ENCODE measurements at regions not wholly inside any gene's neighbourhood (a gene's known extent, or its start where the extent isn't known, plus 50 kb on each side); places are given as distances from the start of the nearest gene placed in this dataset.
A peak's percentile ranks its signal among the peaks of the same experiment; 100 is the strongest.

GRCh38 chr18:24934258-24934932, 417.6 kb downstream of the ZNF521 start:
- H3K27me3 ChIP-seq: no peaks in the 10 kb centered on the region
- no peak overlapping the region for H3K4me3 ChIP-seq

GRCh38 chr18:24935008-24935407, 417.0 kb downstream of the ZNF521 start:
- H3K27me3 ChIP-seq: no peaks in the 10 kb centered on the region
- no peak overlapping the region for H3K4me3 ChIP-seq
- H3K36me3 ChIP-seq: no peaks in the 10 kb centered on the region
- no peaks in the 10 kb centered on the region for H3K9me3 ChIP-seq
- DNase-seq: no peak

More at GRCh38 chr18:24934258-24934932, 417.6 kb downstream of the ZNF521 start:
- Histone ChIP-seq H3K9me3 (no peaks in the 10 kb centered on the region), H3K36me3 (no peaks in the 10 kb centered on the region)
- DNase-seq: no peak

DNA sequence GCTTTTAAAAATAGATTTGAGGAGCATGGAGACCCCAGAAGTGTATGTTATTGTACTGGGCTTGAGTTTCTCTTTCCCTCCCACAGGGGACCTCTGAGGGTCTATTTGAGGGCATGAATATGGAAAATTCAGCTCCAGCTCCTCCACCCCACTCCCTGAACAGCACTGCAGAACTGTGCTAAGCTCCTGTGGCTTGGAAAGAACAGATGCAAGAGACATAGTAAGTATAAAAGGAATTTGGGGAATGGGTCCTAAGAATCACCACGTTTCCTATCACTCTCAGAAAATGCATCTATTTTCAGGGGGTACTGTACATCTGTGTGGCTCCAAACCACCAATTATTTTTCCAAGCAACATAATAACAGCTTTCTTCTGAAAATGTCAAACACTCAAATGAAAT, 416.1 kb downstream of the ZNF521 start:
- H3K27me3 ChIP-seq: no peaks in the 10 kb centered on the region
- no peak for DNase-seq
- no peaks in the 10 kb centered on the region for H3K9me3 ChIP-seq
- no peaks in the 10 kb centered on the region for H3K36me3 ChIP-seq
- no peak overlapping the region for H3K4me3 ChIP-seq

- H3K27me3 ChIP-seq: no peaks in the 10 kb centered on the region
Measured at GRCh38 chr18:24936691-24937090, 415.3 kb downstream of the ZNF521 start.

DNA sequence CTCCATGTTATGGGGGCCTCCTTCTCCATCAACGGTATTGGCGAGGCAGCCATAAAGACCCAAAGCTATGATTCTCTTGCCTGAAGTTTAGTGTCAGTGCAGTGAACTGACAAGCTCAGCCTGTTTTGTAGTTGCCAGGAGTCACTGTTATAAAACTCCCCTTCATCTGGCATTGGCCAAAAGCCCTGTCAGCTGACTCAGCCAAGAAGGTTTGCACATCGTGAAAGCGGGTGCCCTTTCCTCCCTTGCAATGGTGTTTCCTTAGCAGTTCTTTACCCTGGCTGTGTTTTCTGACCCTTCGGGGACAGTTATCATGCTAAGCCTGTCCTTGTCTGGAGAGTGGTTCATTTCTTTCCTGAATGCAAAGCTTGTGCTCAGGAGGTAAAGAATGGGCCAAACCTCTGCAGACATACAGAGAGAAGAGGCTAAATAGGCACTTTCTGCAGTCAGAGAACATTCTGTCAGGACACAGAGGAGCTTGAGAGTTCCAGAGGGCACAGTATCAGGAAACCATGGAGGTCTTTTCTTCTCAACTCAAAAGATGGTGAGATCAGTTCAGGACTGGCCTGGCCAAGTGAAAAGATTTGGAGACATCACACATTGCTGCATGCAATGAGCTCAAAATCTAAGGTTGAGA, 414.2 kb downstream of the ZNF521 start:
- Histone ChIP-seq H3K4me3 (no peak overlapping the region), H3K36me3 (no peaks in the 10 kb centered on the region), H3K27me3 (no peaks in the 10 kb centered on the region), H3K9me3 (no peaks in the 10 kb centered on the region)
- DNase-seq: no peak

More at GRCh38 chr18:24936691-24937090, 415.3 kb downstream of the ZNF521 start:
- no peak for DNase-seq
- Histone ChIP-seq H3K4me3 (no peak overlapping the region), H3K9me3 (no peaks in the 10 kb centered on the region), H3K36me3 (no peaks in the 10 kb centered on the region)

- DNase-seq: no peak
- Histone ChIP-seq H3K36me3 (no peaks in the 10 kb centered on the region), H3K9me3 (no peaks in the 10 kb centered on the region), H3K4me3 (no peak overlapping the region), H3K27me3 (no peaks in the 10 kb centered on the region)
Measured at GRCh38 chr18:24940416-24940815, 411.6 kb downstream of the ZNF521 start.

- Histone ChIP-seq H3K4me3 (no peak overlapping the region), H3K9me3 (no peaks in the 10 kb centered on the region), H3K36me3 (no peaks in the 10 kb centered on the region), H3K27me3 (no peaks in the 10 kb centered on the region)
- DNase-seq: no peak
Measured at GRCh38 chr18:24941174-24941951, 410.6 kb downstream of the ZNF521 start.

GRCh38 chr18:24942144-24942543, 409.8 kb downstream of the ZNF521 start:
- no peak for DNase-seq
- Histone ChIP-seq H3K36me3 (no peaks in the 10 kb centered on the region), H3K27me3 (no peaks in the 10 kb centered on the region), H3K4me3 (no peak overlapping the region), H3K9me3 (no peaks in the 10 kb centered on the region)

DNA sequence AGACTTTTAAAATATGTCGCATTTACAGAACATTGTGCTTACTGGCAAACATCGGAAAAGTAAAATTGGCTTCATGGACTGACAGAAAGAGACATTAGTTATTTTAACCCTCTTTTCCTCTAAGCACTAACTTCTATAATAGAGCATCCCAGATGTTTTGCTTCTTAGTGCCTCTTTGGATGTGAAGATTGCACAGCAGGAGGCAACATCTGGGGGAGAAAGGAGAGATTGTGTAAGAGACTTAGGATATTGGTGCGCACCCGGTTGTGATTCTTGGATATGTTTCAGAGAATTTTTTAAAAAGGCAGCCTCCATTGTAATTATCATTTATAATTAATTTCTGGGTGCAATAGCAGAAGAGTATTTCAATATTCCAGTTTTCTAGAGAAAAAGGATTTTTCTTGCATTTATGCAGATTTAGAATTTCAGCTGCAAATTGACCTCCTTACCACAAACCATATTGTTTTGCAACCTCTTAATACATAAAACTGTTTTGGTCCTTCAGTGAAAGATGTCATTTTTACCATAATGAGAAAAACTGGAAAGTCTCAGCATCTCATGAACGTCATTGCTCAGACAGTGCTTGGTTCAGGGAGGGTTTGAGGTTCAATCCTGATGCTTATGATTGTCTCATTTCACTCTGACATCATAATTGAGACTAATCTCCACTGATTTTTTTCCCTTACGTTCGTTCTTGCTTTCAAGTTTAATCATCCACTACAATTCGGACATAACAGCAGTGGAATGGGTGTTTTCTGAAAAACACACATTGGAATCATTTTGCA, 404.3 kb downstream of the ZNF521 start:
- Histone ChIP-seq H3K4me3 (no peak overlapping the region), H3K27me3 (no peaks in the 10 kb centered on the region), H3K9me3 (no peaks in the 10 kb centered on the region), H3K36me3 (no peaks in the 10 kb centered on the region)
- no peak for DNase-seq

DNA sequence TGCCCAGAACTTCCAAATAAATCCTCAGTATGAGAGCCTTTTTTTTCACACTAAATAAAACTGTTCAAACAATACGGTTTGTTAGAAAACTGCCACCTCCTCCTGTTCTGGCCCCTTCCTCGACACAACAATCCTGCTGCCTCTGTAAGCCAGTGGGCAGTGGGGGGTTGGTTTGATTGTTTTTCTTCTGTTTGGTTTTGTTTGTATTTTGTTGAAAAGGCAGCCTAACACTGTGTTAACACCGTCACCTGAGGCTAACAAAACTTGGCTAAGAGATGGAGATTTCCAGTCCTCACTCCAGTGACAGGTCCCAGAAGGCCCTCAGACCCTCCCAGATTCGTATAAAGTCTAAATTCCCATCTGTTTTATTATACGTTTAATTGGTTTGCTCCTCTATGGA, 402.1 kb downstream of the ZNF521 start:
- Histone ChIP-seq H3K27me3 (no peaks in the 10 kb centered on the region), H3K4me3 (no peak overlapping the region), H3K9me3 (no peaks in the 10 kb centered on the region), H3K36me3 (no peaks in the 10 kb centered on the region)
- no peak for DNase-seq

- Histone ChIP-seq H3K9me3 (no peaks in the 10 kb centered on the region), H3K36me3 (no peaks in the 10 kb centered on the region), H3K27me3 (no peaks in the 10 kb centered on the region), H3K4me3 (no peak overlapping the region)
- DNase-seq: no peak
Measured at GRCh38 chr18:24954341-24954740, 397.6 kb downstream of the ZNF521 start.

GRCh38 chr18:24958001-24958400, 394.0 kb downstream of the ZNF521 start:
- H3K4me3 ChIP-seq: no peak overlapping the region
- DNase-seq: no peak
- H3K9me3 ChIP-seq: no peaks in the 10 kb centered on the region
- no peaks in the 10 kb centered on the region for H3K36me3 ChIP-seq
- no peaks in the 10 kb centered on the region for H3K27me3 ChIP-seq

DNA sequence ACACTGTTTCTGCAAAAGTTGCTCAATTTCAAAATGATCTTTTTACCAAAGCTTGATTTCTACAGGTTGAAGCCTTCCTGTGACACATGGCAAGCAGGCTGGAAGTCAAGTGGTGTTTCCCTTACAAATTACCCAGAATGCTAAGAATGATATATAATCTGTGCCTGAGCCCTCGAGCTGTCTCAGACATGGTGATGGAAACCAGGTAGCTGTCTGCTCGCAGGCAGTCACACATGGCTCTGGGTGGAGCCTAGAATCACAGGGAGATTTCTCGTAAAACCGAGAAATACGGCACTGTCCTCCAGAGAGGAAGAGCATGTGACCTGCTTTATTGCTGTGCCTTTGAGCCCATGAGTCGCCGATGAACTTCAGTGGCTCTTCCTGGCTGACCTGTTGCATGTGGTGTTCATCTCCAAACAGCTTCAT, 392.9 kb downstream of the ZNF521 start:
- H3K36me3 ChIP-seq: no peaks in the 10 kb centered on the region
- DNase-seq: no peak
- no peak overlapping the region for H3K4me3 ChIP-seq
- H3K27me3 ChIP-seq: no peaks in the 10 kb centered on the region
- no peaks in the 10 kb centered on the region for H3K9me3 ChIP-seq

GRCh38 chr18:24964216-24964615, 387.8 kb downstream of the ZNF521 start:
- peak; percentile 17 for DNase-seq
- Histone ChIP-seq H3K36me3 (no peaks in the 10 kb centered on the region), H3K27me3 (no peaks in the 10 kb centered on the region), H3K4me3 (no peak overlapping the region), H3K9me3 (no peaks in the 10 kb centered on the region)

DNA sequence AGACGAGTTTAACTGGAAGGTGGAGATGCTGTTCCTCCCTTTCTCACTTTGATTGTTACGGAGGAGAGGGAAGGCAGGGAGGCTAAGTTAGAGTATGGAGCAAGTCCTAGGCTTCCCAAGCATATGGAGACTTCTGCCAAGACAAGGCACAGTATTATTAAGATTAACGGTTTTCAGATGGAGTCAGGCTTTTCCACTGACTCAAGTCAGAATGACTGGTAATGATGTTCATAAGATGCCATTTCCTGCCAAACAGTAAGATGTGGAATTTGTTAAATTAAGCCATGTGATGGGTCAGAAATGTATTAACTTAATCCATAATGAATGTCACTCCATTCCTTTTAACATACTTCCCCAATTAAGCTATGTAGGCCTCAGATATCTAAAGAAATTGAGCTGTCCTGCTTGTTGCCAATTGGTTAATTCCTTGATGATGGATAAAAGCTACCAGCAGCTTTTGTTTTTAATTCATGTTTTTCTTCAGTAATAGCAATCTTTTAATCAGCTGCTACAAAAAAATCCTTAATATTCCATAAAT, 383.7 kb downstream of the ZNF521 start:
- no peaks in the 10 kb centered on the region for H3K27me3 ChIP-seq
- no peaks in the 10 kb centered on the region for H3K36me3 ChIP-seq
- no peak overlapping the region for H3K4me3 ChIP-seq
- no peaks in the 10 kb centered on the region for H3K9me3 ChIP-seq
- no peak for DNase-seq

DNA sequence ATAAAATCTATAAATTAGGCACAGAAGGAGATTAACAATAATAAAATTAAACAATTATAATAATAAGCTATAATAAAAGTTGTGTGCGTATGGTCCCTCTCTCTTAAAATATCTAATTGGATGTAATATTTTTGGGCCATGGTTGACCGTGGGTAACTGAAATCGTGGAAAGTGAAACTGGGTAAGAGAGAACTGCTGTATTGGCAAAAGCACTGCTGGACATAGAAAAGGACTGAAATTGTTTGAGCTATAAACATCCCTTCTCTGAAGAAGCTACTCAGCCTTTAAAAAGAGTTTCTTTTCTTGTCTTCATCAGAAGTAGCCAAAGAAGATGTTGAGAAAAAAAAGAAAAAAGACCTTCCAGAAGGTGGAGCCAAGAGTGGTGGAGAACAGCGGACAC, 379.4 kb downstream of the ZNF521 start:
- no peak for DNase-seq
- no peaks in the 10 kb centered on the region for H3K9me3 ChIP-seq
- H3K36me3 ChIP-seq: no peaks in the 10 kb centered on the region
- H3K27me3 ChIP-seq: no peaks in the 10 kb centered on the region
- no peak overlapping the region for H3K4me3 ChIP-seq

DNA sequence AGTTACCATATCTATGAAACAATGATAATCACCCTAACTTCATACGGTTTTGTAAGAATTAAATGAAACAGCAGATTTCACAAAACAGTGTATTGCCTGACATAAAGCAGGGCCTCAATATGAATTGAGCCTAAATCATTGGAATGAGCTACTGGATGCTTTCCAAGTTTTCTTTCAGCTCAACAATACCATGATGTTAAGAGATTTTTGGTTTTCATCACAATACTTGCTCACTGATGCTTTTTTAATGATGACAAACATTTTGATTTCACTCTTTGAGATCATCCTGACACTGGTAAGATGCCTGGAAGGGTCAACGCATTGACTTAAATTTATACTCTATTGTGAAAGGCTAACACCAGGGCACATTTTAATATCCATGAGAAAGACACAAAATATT, 377.5 kb downstream of the ZNF521 start:
- Histone ChIP-seq H3K4me3 (no peak overlapping the region), H3K27me3 (no peaks in the 10 kb centered on the region), H3K9me3 (no peaks in the 10 kb centered on the region), H3K36me3 (no peaks in the 10 kb centered on the region)
- DNase-seq: no peak

All from MG63 (cell line).